ENCODE measurements at regions not wholly inside any gene's neighbourhood (a gene's known extent, or its start where the extent isn't known, plus 50 kb on each side); places are given as distances from the start of the nearest gene placed in this dataset.

GRCh38 chr5:167143716-167144115 lies 1147.7 kb upstream of the WWC1 start:
- no peak for DNase-seq
- CTCF ChIA-PET: no interaction called here
- Mint-ChIP-seq H3K4me1 (ENCODE audit: low read depth) (no peaks in the 10 kb centered on the region), H3K9me3 (peaks cover 7% of the 10 kb centered on the region), H3K36me3 (ENCODE audit: low read depth) (no peaks in the 10 kb centered on the region), H3K4me3 (no peak overlapping the region), H3K27me3 (no peaks in the 10 kb centered on the region), H3K27ac (no peak overlapping the region)
- intact Hi-C loops (cut with micrococcal nuclease): no loop called here
- POLR2A ChIA-PET: no interaction called here
- ATAC-seq: no peak
- no peak for TF ChIP-seq CTCF (IDR thresholded peaks at IDR 0.05)

GRCh38 chr5:167145841-167146240 lies 1145.6 kb upstream of the WWC1 start:
- Mint-ChIP-seq H3K4me3 (no peak overlapping the region), H3K27ac (no peak overlapping the region), H3K4me1 (ENCODE audit: low read depth) (no peaks in the 10 kb centered on the region), H3K9me3 (peaks cover 7% of the 10 kb centered on the region), H3K36me3 (ENCODE audit: low read depth) (no peaks in the 10 kb centered on the region), H3K27me3 (no peaks in the 10 kb centered on the region)
- no peak for TF ChIP-seq CTCF (IDR thresholded peaks at IDR 0.05)
- ATAC-seq (no peak), DNase-seq (no peak)
- intact Hi-C loops (cut with micrococcal nuclease): no loop called here
- ChIA-PET CTCF (no interaction called here), POLR2A (no interaction called here)

- ChIA-PET CTCF (no interaction called here), POLR2A (no interaction called here)
- H3K4me3 Mint-ChIP-seq: no peak overlapping the region
- no peak overlapping the region for H3K27ac Mint-ChIP-seq
- no peaks in the 10 kb centered on the region for H3K36me3 Mint-ChIP-seq (ENCODE audit: low read depth)
- TF ChIP-seq CTCF (IDR thresholded peaks at IDR 0.05): no peak
- intact Hi-C loops (cut with micrococcal nuclease): no loop called here
- ATAC-seq (no peak), DNase-seq (no peak)
- H3K27me3 Mint-ChIP-seq: no peaks in the 10 kb centered on the region
- H3K9me3 Mint-ChIP-seq: peaks cover 6% of the 10 kb centered on the region
- H3K4me1 Mint-ChIP-seq (ENCODE audit: low read depth): no peaks in the 10 kb centered on the region
Measured at GRCh38 chr5:167147879-167148278, 1143.6 kb upstream of the WWC1 start.

GRCh38 chr5:167150661-167151060 lies 1140.8 kb upstream of the WWC1 start:
- ChIA-PET POLR2A (no interaction called here), CTCF (no interaction called here)
- Mint-ChIP-seq H3K4me3 (no peak overlapping the region), H3K4me1 (ENCODE audit: low read depth) (no peaks in the 10 kb centered on the region), H3K9me3 (peaks cover 2% of the 10 kb centered on the region), H3K27me3 (no peaks in the 10 kb centered on the region), H3K36me3 (ENCODE audit: low read depth) (no peaks in the 10 kb centered on the region), H3K27ac (no peak overlapping the region)
- TF ChIP-seq CTCF (IDR thresholded peaks at IDR 0.05): no peak
- intact Hi-C loops (cut with micrococcal nuclease): no loop called here
- ATAC-seq (no peak), DNase-seq (no peak)

GRCh38 chr5:167152561-167152960 lies 1138.9 kb upstream of the WWC1 start:
- H3K27me3 Mint-ChIP-seq: no peaks in the 10 kb centered on the region
- no peaks in the 10 kb centered on the region for H3K4me1 Mint-ChIP-seq (ENCODE audit: low read depth)
- no peak for TF ChIP-seq CTCF (IDR thresholded peaks at IDR 0.05)
- POLR2A ChIA-PET: no interaction called here
- no peak for ATAC-seq
- H3K27ac Mint-ChIP-seq: no peak overlapping the region
- intact Hi-C loops (cut with micrococcal nuclease): no loop called here
- CTCF ChIA-PET: no interaction called here
- no peak for DNase-seq
- no peaks in the 10 kb centered on the region for H3K36me3 Mint-ChIP-seq (ENCODE audit: low read depth)
- peaks cover 2% of the 10 kb centered on the region for H3K9me3 Mint-ChIP-seq
- H3K4me3 Mint-ChIP-seq: no peak overlapping the region

Data from activated CD8-positive, alpha-beta T cell treated with anti-CD3 and anti-CD28 coated beads for 36 hours (primary cell).